Urothelium cell line (cell line): ENCODE measurements at regions not wholly inside any gene's neighbourhood (a gene's known extent, or its start where the extent isn't known, plus 50 kb on each side); places are given as distances from the start of the nearest gene placed in this dataset.
"Not testable (repeated sequence)": the region's sequence is repeated elsewhere in the genome, so short reads cannot be mapped to it uniquely, and the experiment has no call there.

Source experiments
- DNase-seq: peaks from one replicate; pipeline ENCODE4 v3.0.0; 2011; ENCODE audit warnings: low spot score, mixed read lengths
- FAIRE-seq: peaks from 2 replicates; lab custom pipeline; 2011; peaks lifted over from hg19 to GRCh38; lab: Jason Lieb, UNC

DNA sequence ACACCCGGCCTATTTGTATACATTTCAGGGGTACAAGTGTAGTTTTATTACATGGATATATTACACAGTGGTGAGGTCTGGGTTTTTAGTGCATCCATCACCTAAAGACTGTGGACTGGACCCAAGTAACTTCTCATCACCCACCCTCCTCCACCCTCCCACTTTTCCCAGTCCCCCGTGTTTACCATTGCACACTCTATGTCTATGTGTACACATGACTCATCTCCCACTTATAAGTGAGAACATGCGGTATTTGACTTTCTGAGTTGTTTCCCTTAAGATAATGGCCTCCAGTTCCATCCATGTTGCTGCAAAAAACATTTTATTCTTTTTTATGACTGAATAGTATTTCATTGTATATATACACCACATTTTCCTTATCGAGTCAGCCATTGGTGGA lies 98.9 kb upstream of the WAC start:
- DNase-seq (no peak), FAIRE-seq (no peak)

DNA sequence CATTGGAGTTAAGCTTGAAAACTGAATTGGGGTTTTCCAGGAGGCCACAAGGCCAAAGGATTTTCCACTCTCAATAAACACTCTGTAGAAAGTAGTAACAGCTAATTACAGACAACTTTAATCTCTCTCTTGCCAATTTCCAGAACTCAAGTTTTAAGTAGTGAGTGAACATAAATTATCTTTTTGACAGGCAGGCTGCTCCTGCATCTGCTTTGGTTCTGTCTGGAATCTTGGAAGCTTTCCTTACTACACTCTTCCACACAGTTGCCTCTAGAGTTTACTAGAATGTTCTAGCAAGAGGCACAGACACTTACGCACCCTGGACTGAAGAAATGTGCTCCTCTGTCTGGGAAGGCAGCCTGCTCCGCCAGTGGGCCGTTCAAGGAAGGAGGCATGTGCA lies 90.5 kb upstream of the WAC start:
- no peak for FAIRE-seq
- no peak for DNase-seq

DNA sequence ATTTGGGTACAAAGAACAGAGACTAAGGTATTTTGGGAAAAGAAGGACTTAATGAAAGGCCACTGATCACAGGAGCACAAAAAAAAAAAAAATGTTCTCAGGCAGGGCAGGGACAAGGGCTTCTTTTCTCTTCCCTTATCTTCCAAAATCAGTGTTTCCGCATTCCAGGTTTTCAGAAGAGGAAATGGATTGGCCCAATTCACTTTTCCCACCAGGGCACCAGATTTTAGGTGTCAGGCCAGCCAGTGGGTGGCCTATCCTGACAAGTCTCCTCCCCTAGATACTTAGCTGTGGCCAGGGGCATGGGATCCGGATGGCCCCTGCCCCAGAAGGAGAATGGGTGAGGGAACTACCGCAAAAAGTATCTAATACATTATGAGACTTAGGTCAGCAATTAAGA lies 88.9 kb upstream of the WAC start:
- FAIRE-seq, result no peak
- DNase-seq, result no peak

DNA sequence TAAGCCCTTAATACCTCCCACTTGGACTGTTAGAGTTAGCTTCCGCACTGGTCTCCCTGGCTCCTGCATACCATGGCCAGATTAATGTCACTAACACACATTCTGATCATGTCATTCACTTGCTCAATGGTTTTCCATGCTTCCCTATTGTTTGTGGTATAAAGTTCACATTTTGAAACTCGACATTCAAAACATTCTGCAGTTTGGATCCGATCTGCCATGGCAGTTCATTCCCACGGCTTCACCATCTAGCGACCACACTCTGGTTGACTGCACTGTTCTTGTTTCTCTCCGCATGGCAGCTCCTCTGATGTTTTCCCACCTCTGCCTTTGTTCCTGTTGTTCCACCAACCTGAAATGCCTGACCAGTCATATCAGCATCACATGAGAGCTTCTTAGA lies 87.4 kb upstream of the WAC start:
- no peak for FAIRE-seq
- DNase-seq, result no peak

DNA sequence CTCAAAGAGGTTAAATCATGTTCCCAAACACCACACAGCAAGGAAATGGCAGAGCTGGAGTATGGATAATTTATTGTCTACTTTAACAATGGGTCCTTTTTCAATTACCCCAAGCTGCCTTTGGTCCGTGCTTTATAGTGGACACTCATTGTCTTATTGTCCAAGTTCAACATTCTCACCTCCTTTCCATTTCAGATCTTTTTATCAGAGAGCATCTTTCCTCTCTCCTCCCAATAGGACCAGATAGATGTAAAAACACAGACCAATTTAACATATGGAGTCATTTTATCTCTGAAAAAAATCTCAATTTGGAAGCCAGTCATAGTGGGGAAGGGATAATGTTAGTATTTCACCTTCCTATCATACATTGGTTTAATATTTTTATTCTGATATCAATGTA lies 83.5 kb upstream of the WAC start:
- FAIRE-seq (no peak), DNase-seq (no peak)

DNA sequence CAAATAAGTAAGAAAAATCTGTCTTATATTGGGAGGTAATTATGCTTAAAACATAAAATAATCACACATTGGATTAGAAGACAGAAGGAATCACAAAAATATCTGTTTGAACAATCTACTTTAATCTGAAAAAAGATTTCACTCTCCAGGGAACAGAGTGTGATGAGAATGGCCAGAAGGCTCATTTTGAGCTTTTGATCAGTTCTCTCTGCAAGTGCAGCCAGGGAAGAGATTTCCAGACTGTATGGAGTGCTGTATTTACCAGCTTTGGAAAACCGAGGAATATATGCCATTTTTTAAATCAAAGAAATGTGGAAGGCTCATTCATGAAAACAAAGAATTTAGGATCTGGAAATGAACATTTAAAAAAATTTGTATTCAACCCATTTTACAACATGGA lies 83.0 kb upstream of the WAC start:
- no peak for FAIRE-seq

DNA sequence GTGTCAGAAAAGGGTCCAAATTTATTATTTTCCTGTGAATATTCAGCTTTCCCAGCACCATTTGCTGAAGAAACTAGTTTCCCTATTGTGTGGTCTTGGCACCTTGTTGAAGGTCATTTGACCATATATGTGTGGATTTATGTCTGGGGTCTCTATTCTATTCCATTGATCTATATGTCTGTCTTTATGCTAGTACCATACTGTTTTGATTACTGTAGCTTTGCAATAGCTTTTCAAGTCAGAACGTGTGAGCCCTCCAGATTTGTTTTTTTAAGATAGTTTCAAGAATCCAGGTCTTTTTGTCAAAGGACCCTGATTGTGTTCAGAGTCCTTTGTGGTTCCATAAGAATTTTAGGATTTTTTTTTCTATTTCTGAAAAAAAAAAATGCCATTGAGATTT lies 79.0 kb upstream of the WAC start:
- DNase-seq (no peak), FAIRE-seq (no peak)

More for the DNA sequence above, 83.0 kb upstream of the WAC start:
- DNase-seq, result no peak

DNA sequence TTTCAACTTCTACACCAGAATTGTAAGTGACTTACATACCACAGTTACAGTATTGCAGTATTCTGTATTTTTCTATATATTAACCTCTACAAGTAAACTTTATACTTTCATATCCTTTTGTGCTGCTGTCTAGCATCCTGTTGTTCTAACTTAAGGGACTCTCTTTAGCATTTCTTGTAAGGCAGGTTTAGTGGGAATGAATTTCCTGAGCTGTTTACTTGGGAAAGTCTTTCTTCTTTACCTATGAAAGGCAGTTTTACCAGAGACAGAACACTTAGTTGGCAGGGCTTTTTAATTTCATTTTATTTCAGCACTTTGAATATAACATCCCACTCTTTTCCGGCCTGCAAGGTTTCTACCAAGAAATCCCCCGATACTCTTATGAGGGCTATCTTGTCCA lies 75.8 kb upstream of the WAC start:
- FAIRE-seq (no peak), DNase-seq (no peak)

DNA sequence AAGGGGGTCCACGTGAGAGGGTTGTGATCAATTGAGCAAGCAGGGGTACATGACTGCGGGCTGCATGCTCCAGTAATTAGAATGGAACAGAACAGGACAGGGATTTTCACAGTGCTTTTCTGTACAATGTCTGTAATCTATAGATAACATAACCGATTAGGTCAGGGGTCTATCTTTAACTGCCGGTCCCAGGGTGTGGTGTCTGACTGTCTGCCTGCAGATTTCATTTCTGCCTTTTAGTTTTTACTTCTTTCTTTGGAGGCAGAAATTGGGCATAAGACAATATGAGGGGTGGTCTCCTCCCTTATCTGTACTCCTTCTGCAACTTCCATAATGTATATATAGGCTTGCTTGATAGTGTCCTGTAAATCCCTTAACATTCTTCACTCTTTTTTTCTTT lies 75.0 kb upstream of the WAC start:
- not testable (repeated sequence) for FAIRE-seq

DNA sequence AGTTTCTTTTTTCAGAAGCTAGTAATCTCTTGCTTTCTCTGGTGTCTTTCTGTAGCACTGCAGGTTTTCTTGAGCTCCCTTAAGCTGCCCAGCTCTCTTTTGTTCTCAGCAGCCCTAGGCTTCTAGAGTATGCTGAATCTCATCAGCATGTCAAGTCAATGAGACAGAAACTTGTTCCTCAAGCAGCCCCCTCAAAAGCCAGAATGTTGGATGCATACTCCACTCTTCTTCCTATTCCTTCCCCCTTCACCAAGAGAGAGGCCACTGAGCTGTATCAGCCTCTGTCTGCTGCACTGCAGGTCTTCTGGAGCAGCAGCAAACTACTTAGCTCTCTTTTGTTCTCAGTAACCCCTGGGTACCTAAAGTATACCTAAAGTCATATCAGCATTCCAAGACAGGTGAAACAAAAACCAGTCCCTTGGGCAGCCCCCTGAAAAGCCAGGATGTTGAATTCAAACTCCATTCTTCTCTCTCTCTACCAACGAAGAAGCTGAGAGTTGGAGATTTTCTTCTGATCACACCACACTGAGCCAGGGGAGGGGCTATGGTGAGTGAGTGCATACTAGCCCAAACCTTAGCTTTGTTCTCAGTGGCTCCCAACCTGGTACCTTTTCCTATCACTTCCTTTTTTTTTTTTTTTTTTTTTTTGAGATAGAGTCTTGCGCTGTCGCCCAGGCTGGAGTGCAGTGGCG lies 73.3 kb upstream of the WAC start:
- DNase-seq (no peak), FAIRE-seq (no peak)

More for the DNA sequence above, 75.0 kb upstream of the WAC start:
- not testable (repeated sequence) for DNase-seq

DNA sequence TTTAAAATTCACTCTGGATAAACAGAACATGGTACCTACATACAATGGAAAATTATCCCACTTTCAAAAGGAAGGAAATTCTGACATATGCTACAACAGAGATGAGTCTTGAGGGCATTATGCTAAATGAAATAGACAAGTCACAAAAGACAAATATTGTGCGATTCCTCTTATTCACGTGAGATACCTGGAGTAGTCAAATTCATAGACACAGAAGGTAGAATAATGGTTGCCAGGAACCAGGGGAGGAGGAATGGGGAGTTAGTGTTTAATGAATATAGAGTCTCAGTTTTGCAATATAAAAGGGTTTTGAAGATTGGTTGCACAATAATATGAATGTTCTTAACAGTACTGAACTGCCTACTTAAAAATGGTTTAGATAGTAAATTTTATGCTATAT lies 69.8 kb upstream of the WAC start:
- DNase-seq, result no peak
- FAIRE-seq, result no peak

DNA sequence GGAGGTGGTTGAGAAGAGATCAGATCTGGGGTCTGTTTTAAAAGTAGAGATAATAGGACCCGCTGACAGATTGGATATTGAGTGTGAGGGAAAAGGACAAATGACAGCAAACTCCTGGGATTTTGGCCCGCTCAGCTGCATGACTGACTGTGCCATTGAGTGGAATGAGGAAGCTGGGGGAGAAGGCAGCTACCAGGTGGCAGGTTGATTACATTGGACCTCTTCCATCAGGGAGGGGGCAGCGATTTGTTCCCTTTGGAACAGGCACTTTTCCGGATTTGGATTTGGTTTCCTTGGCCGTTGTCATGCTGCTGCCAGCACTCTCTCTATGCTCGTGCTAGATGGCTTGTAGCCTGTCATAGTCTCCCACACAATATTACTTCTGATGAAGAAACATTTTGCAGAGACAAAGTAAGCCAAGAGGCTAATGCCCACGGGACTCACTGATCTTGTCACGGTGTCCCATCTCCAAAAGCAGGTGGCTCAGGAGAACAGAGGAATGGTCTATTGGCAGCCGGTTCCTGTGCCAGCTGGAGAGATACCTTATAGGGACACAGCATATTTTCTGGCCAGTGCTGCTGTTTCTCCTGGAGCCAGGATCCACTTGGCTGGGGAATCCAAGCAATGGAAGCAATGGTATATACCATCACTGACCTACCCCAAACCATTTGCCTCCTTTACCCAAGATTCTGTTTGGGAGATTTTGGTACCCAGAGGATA lies 69.1 kb upstream of the WAC start:
- DNase-seq (no peak), FAIRE-seq (no peak)

DNA sequence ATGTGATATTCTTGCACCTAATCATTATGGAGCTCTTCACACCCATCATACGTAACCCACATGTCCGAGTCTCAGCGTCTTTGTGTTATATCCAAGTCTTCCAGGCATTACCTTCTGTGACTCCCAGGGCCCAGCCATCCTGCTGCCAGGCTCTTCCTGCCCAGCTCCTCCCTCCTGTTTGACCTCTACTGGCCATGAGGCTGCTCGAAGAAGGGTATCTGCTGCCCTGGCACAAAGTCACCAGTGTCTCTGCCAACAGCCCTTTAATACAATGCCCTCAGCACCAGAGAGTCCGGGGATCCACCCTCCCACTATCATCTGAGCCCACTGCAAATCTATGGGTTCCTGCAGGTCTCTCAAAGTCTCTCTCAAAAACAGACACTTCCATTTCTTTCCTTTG lies 65.3 kb upstream of the WAC start:
- no peak for DNase-seq
- no peak for FAIRE-seq

DNA sequence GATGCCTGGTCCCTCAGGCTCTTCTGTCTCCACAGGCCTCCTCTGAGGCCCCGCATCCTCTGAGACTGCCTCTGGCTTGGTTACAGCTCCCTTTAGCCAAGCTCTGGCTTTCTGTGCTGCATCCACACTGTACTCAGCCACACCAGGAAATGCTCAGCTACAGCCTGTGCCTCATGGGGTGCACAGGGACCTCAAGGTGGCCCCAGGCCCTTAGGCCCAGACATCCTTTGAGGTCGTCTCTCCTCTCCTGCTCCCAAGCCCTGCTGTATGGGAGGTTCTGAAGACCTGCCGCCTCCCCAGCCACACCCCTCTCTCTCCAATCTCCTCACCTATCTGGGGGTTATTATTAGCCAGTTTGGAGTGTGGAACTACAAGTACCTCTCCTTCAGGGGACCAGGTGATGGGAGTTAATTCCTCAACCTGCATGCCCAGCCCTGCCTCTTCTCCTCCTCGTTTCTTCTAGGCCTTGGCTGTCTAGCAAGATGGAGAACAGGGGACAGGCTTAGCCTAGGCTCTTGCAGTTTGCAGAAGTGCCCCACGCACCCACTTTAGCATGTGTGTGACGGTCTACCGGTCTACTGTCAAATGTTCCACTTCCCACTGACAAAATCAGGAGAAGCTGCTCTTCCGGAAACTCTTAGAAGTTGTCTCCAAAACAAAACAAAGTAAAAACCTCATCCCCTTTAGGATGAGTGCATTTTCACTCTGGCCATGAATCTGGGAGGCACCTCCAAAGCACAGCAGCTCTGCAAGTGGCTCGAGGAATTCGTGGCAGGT lies 64.0 kb upstream of the WAC start:
- FAIRE-seq, result no peak
- DNase-seq, result no peak

DNA sequence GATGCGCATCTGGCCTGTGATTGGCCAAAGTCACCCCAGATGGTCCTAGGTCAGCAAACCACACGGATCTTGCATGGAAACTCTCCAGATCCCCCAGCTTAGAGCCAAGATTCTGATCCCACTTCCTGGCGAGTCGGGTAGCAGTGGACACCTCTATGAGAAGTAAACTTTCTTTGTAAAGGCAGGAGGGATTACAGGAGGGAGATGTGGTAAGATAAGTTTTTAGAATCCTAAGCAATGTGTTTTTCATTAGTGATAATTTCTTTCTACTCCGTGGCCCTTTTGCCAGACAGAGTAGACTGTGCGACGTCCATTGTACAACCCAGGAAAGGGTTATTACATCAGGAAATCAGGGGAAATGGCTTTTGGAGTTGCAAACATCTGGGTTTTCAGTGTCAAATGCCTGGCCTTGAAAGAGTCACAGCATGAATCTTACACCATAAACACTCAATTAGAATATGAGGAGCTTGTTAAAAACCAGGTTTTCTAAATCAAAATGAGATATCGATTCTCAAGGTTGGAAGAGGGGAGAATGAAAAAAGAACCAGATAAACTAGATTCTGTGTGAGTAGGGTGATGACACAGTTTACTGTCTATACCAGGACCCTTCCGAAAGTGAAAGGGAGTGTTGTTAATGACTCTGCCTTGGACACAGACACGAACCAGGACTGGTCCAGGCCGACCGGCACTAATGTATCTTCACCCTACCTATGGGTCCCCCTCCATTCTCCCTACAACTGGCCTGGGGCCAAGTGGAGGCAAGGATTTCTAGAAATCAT lies 61.9 kb upstream of the WAC start:
- DNase-seq (no peak), FAIRE-seq (no peak)

DNA sequence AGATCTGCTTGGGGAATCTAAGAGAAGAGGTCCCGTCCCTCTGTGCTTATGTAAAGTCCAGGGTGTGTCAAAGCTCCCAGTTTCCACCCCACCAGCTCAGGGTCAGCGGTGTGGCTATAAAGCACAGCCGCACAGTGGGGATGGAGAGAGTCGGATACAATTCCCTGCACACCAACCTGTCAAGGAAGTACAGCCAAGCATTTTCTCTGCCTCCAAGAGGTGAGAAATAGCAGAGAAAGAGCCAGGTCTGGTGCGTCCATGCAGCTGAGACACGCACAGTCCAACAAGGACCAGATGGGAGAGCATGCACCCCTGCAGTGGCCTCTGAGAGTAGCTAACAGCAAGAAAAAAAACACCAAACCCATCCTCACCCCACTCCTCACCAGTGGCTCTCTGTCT lies 61.3 kb upstream of the WAC start:
- FAIRE-seq, result no peak

DNA sequence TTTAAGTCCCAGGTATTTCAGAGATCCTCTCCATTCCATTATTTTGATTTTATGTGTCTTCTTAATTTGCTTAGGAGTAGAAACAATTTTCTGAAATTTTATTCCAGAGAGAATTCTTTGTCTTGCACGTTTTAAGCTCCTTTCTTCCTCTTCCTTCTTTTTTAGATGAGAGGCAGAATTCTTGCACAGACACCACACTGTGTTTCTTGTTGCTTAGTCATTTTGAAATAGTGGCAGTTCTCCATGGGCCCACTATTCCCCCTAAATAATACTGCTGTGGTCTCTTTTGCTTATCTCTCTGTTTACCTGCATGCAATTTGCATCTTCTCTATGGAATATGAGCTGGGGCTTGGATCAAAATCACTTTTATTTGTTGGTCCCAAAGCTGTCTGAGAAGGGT lies 54.3 kb upstream of the WAC start:
- no peak for FAIRE-seq

More for the DNA sequence above, 61.3 kb upstream of the WAC start:
- no peak for DNase-seq

DNA sequence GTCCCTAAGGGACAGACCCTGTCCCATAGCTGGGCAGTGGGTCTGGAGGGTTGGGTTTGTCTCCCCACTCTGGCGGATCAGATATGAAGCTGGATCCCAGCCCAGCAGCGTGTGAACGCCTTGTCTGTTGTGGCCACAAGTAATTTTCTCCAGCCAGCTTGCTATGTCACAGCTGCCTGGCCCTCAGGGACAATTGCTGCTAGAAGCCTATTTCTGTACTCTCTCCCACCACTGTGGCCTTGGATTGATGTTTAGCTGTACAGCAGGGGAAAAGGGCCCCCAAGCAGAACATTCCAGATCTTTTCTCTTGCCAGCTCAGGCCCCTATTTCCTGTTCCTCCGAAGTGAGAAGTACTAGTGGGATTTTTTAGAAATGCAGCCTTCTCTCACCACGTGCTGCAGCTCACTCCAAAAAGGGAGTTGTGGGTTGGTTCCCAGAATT lies 53.5 kb upstream of the WAC start:
- no peak for FAIRE-seq
- no peak for DNase-seq

More for the DNA sequence above, 54.3 kb upstream of the WAC start:
- no peak for DNase-seq

DNA sequence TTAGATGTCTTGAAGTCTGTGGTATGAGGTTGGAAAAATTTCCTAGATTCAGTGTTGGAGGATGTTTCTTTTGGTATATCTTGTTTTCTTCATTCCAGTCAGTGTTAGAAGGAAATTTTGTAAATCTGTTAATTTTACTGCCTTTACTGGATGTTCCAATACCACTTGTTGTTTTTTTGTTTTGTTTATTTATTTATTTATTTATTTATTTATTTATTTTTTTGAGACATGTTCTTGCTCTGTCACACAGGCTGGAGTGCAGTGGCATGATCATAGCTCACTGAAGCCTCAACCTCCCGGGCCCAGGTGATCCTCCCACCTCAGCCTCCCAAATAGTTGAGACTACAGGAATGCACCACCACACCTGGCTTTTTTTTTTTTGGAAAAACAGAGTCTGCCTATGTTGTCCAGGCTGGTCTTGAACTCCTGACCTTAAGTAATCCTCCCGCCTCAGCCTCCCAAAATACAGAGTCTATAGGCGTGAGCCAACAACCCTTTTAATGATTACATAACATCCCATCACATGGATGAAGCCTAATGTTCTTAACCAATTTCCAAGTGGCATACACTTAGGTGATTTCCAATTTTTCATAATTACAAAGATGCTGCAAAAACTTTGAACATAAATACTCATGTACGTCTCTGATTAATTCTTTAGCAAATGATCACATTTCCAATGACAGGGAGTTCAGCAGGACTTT lies 52.8 kb upstream of the WAC start:
- no peak for DNase-seq
- no peak for FAIRE-seq

DNA sequence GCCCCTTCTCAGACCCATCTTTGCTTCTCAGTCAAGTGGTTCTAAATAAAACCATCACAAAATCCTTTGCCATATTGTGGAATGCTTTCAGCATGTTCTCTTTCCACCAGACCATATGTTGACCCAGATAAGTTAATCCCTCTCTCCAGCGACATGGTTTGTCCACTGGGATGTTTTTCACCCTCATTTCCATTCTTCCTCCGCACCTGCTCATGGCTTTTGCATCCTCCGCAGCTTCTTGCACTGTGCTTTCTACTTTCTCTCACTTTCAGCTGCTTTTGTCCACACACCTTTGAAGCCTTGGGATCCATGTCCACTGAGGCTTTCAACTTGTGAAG lies 52.3 kb upstream of the WAC start:
- FAIRE-seq, result no peak
- DNase-seq, result no peak

DNA sequence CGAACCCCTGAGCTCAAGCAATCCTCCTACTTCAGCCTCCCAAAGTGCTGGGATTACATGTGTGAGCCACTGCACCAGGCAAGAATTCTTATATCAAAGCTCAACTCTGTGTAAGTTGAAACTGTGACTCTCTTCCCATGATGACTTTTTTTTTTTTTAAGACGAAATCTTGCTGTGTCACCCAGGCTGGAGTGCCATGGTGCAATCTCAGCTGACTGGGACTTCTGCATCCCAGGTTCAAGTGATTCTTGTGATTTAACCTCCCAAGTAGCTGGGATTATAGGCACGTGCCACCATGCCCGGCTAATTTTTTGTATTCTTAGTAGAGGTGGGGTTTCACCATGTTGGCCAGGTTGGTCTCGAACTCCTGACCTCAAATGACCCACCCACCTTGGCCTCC lies 51.6 kb upstream of the WAC start:
- not testable (repeated sequence) for FAIRE-seq, DNase-seq
